HG03060 (cell line): ENCODE measurements at regions not wholly inside any gene's neighbourhood (a gene's known extent, or its start where the extent isn't known, plus 50 kb on each side); places are given as distances from the start of the nearest gene placed in this dataset.
"Not testable (repeated sequence)": the region's sequence is repeated elsewhere in the genome, so short reads cannot be mapped to it uniquely, and the experiment has no call there.

Experiments
- ATAC-seq: cut with Tn5 transposase; IDR thresholded peaks from one replicate; pipeline ENCODE4 v1.9.1; 2021; ENCODE audit warnings: low read depth, moderate number of reproducible peaks; ENCODE audit not compliant: unreplicated experiment

- no peak for ATAC-seq
Measured at GRCh38 chr10:3336673-3337293, 164.2 kb upstream of the PITRM1 start.

- no peak for ATAC-seq
Measured at GRCh38 chr10:3333426-3333825, 160.8 kb upstream of the PITRM1 start.

GRCh38 chr10:3331690-3332230 lies 159.2 kb upstream of the PITRM1 start:
- no peak for ATAC-seq

GRCh38 chr10:3331187-3331586 lies 158.6 kb upstream of the PITRM1 start:
- ATAC-seq = no peak

- ATAC-seq = no peak
Measured at GRCh38 chr10:3330663-3331062, 158.1 kb upstream of the PITRM1 start.

- ATAC-seq = no peak
Measured at GRCh38 chr10:3325954-3326750, 153.6 kb upstream of the PITRM1 start.

- ATAC-seq = no peak
Measured at GRCh38 chr10:3324612-3325038, 152.0 kb upstream of the PITRM1 start.

GRCh38 chr10:3323865-3324498 lies 151.4 kb upstream of the PITRM1 start:
- no peak for ATAC-seq

- no peak for ATAC-seq
Measured at GRCh38 chr10:3321123-3321522, 148.5 kb upstream of the PITRM1 start.

- no peak for ATAC-seq
Measured at GRCh38 chr10:3319811-3320226, 147.2 kb upstream of the PITRM1 start.

- ATAC-seq = not testable (repeated sequence)
Measured at GRCh38 chr10:3318480-3318807, 145.9 kb upstream of the PITRM1 start.

- not testable (repeated sequence) for ATAC-seq
Measured at GRCh38 chr10:3317553-3318479, 145.2 kb upstream of the PITRM1 start.

- ATAC-seq = not testable (repeated sequence)
Measured at GRCh38 chr10:3314445-3315085, 142.0 kb upstream of the PITRM1 start.

- ATAC-seq = not testable (repeated sequence)
Measured at GRCh38 chr10:3313784-3314444, 141.3 kb upstream of the PITRM1 start.

GRCh38 chr10:3312403-3312940 lies 139.9 kb upstream of the PITRM1 start:
- ATAC-seq = no peak

GRCh38 chr10:3310016-3310784 lies 137.6 kb upstream of the PITRM1 start:
- no peak for ATAC-seq

- no peak for ATAC-seq
Measured at GRCh38 chr10:3306050-3306449, 133.5 kb upstream of the PITRM1 start.

GRCh38 chr10:3295582-3296151 lies 123.1 kb upstream of the PITRM1 start:
- ATAC-seq = no peak
